ENCODE measurements at regions not wholly inside any gene's neighbourhood (a gene's known extent, or its start where the extent isn't known, plus 50 kb on each side); places are given as distances from the start of the nearest gene placed in this dataset.

DNA sequence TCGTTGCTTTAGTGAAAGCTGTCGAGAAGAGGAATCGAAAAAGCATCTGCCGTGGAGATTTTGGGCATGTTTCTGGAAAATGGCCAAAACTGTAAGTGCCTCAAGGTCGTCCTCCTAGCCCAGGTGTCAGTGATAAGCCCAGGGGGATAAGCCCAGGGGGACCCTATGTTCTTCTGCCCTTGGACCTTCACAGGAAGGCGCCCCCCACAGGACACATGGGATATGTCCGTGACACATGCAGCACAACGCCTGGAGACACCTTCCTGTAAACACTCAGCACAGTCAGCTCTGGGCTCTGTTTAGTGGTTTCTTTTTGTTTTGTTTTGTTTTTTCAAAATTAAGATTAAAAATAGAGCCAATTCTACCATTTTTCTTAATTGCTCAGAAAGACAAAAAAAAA is 272.7 kb downstream of the KLF6 start:
- TF ChIP-seq, protein P1, sequence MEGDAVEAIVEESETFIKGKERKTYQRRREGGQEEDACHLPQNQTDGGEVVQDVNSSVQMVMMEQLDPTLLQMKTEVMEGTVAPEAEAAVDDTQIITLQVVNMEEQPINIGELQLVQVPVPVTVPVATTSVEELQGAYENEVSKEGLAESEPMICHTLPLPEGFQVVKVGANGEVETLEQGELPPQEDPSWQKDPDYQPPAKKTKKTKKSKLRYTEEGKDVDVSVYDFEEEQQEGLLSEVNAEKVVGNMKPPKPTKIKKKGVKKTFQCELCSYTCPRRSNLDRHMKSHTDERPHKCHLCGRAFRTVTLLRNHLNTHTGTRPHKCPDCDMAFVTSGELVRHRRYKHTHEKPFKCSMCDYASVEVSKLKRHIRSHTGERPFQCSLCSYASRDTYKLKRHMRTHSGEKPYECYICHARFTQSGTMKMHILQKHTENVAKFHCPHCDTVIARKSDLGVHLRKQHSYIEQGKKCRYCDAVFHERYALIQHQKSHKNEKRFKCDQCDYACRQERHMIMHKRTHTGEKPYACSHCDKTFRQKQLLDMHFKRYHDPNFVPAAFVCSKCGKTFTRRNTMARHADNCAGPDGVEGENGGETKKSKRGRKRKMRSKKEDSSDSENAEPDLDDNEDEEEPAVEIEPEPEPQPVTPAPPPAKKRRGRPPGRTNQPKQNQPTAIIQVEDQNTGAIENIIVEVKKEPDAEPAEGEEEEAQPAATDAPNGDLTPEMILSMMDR (IDR thresholded peaks at IDR 0.05; ENCODE audit: low read depth, low read length), result no peak
- TF ChIP-seq POLR2A (IDR thresholded peaks at IDR 0.05; ENCODE audit: extremely low read depth, insufficient read length), result no peak
